NCI-H82 treated with DMSO at 0.1 percent for 48 hours (cell line): ENCODE measurements at regions not wholly inside any gene's neighbourhood (a gene's known extent, or its start where the extent isn't known, plus 50 kb on each side); places are given as distances from the start of the nearest gene placed in this dataset.
"Not testable (repeated sequence)": the region's sequence is repeated elsewhere in the genome, so short reads cannot be mapped to it uniquely, and the experiment has no call there.

ENCODE experiments used
- DNase-seq: peaks from one replicate; lab custom pipeline; 2025; ENCODE audit not compliant: unreplicated experiment; lab: John Stamatoyannopoulos, UW

DNA sequence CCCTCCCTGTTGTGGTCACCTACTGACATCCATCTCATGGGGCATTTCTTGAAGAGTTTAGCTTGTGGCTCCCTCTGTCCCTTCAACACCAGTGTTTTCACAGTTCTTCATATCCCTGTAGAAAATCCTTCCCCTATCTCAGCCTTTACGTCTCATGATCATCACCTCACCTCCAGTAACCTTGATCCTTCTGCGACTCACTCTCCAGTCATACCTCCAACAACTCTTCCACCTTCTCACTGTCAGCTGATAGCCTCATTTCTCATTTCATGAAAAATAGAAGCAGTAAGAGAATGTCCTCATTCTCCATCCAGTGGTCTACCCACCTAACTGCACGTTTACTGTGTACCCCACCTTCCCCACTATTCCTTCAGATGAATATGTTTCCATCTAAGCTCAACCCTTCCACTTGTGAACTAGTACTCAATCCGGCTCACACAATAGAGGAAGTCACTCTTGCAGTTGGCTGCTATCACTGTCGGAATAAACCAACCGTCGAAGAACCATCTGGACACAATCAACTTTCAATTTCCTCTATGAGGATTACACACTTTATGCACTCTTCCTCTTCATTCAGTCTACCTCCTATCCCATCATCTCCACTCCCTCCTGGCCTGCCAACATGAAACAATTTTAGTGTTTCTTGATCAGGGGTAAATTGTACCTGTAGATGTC, 256.0 kb downstream of the AHR start:
- no peak for DNase-seq

DNA sequence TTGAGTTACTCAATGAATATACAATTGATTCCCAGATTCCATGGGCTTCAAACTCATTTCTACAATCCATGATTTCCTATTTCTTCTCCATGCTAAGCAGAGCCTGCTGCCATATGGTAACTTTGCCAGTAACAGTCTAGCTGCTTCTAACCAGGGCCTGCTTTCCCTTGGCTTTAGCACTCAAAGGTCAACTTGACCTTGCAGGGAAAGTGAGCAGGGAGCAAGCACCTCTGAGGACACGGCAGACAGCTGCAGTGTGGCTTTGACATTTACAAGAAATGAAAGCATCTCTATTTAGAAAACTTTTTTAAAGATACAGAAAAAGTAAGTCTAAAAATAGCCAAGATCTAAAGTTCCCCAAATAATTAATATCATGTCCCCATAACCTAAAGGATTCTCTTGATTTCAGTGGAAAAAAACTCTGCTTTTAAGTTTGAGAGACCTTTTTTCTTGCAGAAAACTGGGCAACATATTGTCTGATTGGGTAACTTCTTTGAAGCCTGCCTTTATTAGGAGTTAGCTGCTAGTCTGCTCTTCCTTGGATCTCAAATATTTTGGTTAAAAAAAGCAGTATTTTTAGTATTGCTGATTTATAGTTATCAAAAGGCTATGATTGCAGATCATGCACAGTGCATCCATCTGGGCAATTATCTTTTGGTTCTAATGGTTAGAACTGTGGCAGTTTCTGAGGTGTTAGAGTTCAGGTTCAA, 257.9 kb downstream of the AHR start:
- no peak for DNase-seq

DNA sequence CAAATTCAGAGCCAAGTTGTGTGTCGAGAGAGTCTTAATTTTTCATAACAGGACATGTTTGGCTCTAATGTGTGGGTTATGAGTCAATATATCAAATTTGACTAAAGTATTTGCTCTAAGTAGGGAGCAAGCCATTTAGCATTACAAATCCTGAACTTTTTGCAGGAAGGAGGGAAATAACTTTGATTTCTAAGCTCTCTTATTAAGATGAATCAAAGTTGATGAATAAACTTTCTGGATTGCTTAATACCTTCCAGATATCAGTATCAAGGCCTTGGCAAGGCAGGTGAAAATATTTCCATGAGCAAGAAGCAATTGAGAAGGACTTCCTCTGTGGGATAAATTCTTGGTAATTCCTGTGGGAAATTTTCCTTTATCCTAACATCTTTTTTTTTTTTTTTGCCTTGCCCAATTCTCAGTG, 258.8 kb downstream of the AHR start:
- DNase-seq: no peak

DNA sequence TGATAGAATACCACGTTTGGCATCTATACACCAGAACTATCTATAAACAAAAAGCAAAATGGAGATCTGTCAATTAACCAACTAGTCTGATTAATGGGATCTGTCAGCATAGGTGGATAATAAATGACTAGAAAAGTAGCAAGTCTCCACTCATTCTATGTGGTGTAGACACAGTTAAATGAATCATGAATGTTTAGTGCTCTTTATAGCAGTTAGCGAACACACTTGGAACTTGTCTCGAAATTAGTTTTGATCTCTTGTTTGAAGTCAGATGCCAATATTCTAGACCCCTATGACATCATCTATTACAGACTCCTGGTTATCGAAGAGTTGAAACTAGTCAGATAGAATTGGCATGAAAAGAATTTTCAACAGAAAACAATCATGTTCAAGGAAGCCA, 259.7 kb downstream of the AHR start:
- DNase-seq: no peak

DNA sequence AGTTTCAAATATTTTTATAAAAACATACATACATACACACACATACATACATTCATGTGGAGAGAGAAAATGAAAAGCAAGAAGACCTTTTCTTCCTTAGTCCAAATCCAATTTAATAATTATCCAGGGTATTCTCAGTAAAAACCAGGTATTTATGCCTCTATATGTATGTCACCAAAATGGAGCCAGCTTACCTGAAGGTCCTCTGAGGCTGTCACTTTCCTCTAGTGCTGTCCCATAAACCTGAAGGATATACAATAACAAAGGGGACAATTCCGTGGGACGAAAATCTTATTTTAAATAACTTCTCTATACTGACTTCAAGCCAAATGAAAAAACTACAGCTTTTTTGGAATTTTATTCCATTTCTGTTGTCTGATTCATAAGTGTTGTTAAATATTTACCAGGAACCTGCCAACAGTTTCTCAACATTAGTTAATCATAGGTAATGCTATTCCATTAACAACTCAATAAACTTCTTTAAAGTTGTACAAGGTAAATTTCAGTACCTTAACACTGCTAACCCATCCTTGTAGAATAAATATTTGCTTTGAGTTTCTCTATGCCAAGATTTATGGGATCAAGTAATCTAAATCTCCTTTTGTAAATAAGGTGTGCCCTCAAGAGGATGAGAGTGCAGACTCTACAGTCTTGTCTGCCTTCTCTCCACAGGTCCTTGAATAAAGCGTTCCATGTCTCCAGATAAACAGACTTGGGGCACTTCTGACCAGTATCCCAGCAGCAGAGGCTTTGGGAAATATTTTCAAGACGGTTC, 260.3 kb downstream of the AHR start:
- no peak for DNase-seq

DNA sequence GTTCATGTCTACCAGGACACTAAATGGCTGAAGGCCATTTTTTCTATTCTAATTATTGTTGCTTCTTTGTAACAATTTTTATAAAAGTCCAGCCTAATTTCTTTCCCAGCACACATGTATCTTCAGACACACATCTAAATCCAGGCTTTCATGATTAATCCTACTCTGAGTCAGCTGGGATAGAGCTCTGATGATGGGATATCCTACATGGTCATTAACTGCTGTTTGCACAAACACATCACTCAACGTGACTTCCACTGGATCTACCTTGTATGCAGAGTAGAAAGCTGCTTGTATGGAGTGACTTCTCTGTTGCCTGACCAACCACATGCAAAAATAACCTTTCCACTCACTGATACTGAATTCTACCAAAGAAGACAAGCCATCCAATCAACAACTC, 260.9 kb downstream of the AHR start:
- DNase-seq: no peak

DNA sequence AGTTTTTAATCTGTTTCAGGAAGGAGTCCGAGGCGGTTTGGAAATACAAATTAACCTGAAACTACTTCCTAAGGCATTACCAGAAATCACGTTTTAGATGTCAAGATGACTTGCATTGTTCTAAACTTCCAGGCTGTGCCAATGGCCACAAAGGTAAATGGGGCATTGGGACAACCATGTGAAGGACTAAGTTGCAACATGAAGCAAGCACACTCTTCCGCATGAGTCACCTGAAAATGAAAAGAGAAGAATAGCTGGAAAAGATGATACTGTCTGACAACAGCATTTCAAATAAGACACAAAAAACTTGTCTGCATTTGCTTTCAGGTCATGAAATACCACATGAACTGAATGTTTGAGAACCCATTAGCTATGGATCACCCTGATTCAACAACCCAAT, 262.1 kb downstream of the AHR start:
- no peak for DNase-seq

DNA sequence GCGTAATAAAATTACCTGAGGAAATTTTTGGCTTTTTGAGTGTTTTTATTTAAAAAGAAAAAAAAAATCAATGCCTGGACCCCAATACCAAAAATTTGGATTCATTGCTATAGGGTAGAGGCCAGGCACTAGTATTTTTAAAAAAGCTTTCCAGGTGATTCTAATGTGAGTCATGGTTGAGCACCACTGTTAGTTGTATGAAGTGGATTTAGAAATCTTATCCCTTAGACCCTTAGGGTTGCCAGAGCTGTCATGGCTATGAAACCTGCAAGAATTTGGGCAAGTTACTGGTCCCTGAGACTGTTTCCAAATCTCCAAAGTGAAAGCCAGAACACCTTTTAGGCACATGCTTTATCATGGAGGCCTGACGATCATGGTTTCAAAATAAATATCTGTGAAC, 262.5 kb downstream of the AHR start:
- DNase-seq: no peak

DNA sequence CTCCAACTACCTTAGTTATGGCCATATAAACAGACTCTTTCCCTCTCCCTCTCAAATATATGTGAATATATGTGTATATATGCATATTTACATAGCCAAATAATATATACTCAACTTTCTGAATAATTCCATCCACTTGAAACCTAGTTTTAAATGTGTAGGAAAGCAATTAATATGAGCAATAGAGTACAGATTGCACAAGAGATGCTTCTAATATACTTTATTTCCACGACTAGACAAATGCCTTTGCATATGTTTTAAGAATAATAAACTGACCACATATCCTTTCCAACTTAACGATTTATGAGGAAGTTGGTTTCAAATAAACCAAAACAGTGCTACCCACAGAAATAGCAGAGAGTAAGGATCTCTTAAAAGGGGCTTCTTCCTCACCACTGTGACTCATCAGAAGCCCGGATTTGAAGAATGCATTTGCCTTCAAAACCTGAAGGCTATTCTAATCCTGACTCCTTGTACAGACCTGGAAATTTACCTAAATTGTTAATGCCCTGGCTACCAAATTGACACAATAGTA, 266.3 kb downstream of the AHR start:
- DNase-seq: no peak

DNA sequence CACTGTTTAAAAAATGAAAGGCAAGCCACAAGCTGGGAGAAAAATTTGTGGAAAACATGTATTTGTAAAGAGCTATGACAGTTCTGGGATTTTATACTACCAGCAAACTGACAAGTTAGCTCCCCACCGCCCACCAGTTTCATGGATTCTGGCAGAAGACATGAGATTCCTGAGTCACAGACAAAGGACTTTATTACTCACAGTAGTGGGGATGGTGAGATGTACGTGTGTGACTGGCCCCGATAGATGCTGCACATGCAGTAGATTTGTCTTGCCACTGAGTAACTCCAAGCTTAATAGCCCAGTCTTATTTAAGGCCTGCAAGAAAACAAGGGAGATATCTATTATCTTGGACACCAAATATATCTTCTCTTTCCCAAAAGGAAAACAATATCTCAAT, 281.7 kb downstream of the AHR start:
- no peak for DNase-seq

DNA sequence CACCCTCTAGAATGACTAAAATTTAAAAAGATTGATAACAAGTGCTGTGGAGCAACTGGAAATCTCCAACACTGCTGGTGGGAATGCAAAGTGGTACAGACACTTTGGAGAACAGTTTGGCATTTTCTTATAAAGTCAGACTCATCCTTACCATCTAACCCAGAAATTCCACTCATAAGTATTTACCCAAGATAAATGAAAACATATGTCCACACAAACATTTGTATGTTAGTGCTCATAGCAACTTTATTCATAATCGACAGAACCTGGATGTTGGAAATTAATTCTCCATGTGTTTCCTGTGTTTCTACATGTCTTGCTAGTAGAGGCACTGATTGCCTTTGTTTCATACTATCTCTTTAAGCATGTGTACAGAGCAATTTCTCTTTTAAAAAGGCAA, 282.4 kb downstream of the AHR start:
- DNase-seq: no peak

DNA sequence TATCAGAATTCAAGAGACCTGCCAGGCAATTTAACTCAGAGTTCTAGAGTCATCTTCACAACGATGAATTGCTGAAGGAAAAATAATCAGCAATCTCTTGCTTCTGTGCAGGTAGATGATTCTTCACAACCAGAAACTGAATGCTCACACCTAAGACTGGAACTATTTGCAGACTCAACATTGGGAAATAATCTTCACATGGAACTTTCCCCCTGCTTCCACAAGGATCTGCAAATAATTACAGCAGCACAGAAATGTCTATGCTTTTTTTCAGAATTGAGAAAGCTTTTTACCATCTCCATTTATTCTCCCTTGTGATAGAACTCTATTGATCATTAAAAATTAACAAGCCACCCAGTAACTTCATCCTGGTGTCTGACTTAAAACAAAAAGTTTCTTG, 282.8 kb downstream of the AHR start:
- DNase-seq: no peak

DNA sequence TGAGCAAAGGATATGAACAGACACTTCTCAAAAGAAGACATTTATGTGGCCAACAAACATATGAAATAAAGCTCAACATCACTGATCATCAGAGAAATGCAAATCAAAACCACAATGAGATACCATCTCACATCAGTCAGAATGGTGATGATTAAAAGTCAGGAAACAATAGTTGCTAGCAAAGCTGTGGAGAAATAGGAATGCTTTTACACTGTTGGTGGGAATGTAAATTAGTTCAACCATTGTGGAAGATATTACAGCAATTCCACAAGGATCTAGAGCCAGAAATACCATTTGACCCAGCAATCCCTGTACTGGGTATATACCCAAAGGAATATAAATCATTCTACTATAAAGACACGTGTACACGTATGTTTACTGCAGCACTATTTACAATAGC, 284.2 kb downstream of the AHR start:
- not testable (repeated sequence) for DNase-seq

DNA sequence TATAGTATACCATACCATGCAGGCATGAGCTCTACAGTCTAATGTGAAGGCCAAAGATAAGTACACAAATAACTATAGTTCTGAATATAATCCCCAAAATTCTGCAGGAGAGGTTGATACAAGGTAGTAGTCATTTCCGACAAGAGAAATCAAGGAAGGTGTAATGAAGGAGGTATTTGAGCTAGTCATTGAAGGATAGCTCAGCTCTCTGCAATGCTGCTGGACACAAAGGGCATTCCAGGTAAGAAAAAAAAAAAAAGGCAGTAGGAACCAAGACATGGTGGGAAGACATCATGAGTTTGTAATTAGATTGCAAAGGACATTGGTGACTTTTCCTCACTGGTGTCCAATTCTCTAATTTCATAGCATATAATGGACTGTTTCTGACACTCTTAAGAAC, 285.3 kb downstream of the AHR start:
- DNase-seq: no peak

DNA sequence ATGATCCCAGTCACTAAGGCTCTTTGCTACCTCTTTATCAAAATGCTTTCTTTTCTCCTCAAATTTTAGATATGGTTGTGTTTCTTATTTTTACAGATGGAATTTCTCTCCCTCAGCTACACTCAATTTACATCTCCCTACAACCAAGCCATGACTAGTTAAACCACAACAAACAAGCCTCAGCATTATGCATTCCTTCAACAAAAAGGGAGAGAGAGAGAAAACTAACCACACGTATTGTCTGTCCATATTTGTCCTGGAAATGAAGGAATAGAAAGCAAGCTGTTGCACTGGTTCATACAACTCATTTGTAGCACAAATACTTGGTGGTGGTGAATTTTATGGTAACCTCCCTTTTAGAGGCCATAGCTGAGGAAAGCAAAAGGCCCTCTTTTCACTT, 286.4 kb downstream of the AHR start:
- no peak for DNase-seq

DNA sequence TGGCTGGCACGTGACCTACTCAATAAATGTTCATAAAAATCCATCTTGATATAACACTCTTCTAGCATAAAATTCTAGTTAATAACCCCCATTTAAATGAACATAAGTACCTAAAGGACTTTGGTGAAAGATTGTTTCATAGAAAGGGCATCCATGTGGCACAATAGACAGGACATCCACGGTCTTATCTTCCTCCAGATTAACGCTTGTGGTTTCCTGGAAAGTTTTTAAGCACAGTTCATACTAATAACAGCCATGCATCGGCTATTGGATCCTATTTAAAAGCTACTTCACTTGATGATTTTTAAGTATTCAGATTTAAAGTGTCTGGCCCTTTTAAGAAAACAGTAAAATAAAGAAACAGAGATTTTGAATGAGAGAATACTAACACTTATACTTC, 288.3 kb downstream of the AHR start:
- DNase-seq: no peak

DNA sequence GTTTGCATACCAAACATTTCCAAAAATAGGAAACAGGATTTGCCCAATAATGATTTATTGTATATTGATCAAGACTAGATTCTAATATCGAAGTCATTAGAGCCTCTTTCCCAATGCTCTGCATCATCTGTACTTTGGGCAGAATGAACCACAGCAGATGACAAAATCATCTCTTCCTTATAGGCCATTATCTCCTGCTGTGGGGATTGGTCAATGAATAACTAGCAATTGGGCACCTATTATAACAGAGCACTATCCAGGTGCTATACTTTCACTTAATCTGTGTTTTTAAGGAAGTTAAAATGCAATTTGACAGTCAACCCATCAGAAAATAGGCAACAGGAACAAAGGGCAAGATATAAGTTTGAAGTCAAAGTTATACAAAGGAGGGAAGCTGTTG, 290.3 kb downstream of the AHR start:
- no peak for DNase-seq

DNA sequence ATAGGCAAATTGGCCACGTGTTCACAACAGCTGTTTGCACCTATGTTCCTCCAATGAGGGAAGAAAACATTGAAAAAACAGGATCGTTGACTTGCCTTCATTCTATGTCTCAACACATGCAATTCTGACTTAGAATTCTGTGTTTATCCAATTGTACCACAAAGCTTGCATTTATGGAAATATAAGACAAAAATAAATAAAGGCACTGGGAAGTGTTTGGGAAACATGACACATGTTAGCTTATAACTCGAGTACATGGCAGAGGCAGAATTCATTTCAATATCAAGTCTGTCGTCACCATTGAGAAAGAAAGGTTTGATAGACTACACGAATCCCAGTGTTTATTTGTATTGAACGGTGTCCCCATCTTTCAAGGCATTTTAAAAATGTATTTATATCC, 291.2 kb downstream of the AHR start:
- DNase-seq: no peak

DNA sequence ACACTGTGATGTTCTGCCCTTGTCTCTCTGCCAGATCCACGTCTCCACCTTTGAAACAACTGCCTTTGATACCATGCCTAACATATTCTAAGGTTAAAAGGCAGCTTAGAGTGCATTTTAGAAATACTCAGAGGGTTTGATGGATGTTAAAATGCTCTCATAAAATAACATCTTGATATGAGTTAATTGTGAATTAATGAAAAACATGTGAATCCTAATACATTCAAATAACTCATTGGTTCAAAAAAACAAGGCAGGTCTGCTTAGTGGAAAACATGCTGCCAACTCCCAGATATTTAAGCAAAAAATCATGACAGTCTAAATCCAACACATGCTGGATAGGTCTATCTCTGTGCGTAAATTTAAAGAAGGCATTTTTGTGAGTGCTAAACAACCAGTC, 291.8 kb downstream of the AHR start:
- no peak for DNase-seq

DNA sequence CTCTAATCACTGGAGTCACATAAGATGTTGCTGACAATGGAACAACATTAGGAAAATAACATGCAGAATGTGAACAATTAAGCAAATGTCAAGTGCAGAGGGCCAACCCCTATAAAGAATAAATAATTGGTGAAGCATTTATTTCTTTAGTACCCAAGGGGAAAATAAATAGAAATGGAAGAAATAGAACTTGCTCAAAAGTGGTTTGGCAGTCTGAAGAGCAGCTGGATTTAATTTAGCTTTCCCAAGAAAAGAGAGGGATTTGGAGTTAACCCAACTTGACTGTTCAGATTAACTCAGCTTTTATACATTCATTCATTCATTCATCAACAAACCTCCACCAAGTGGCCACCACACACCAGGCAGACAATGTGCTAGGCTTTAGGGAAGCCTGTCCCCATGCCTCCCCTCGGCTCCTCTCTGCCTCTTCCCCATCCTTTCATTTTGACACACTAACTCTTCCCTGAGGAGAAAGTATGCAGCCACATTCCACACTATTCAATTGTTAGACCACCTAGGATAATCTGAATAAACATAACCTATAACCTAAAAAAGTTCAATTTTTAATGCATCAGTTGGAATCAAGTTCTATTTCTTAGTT, 295.5 kb downstream of the AHR start:
- DNase-seq: no peak

DNA sequence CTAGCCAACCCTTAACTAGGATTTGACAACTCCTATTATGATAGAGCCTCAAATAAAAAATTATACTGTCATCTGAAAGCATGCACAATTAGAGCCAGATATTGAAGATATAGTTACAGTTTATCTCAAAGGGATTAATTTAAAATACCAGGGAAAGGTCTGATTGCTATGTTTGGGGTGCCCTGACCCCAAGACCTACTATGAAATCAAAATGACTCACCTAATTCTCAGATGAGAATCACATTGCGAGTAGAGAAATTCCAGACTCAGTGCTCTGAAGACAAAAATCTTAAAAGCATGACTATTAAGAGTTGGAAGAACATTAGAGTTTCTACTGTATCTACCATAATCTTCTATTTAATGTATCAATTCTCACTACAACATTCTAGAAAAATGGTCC, 297.1 kb downstream of the AHR start:
- no peak for DNase-seq

DNA sequence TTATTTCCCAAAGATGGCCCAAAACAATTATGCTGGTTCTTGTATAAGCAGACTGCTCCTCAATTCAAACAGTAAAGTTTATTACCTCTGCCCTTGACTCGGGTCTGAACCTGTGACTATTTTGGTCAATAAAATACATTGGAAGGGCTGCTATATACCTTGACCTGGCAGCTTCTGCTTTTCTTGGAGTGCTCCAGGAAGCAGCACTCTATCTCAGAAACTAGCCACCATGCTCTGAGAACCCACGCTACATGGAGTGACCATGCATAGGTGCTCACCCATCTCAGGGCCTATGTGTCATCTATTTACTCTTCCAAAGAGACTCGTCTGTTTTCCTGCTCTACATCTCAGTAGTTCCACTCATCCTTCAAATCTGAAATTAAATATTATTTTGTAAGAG, 299.9 kb downstream of the AHR start:
- DNase-seq: no peak
